Bronchial epithelial cell (primary cell): ENCODE measurements at regions not wholly inside any gene's neighbourhood (a gene's known extent, or its start where the extent isn't known, plus 50 kb on each side); places are given as distances from the start of the nearest gene placed in this dataset.
A peak's percentile ranks its signal among the peaks of the same experiment; 100 is the strongest.

Experiments
- DNase-seq: peaks from one replicate; pipeline ENCODE4 v3.0.0-alpha.2; 2010; ENCODE audit warnings: low read depth
- FAIRE-seq: peaks from 2 replicates; lab custom pipeline; 2011; peaks lifted over from hg19 to GRCh38; lab: Jason Lieb, UNC
- H3K27me3 ChIP-seq: 2 replicates; pipeline ENCODE4 v1.5.1; 2011; ENCODE audit warnings: low read length; ENCODE audit not compliant: control insufficient read depth, insufficient read depth
- H3K36me3 ChIP-seq: 2 replicates; pipeline ENCODE4 v1.5.1; 2011; ENCODE audit warnings: low read length; ENCODE audit not compliant: control insufficient read depth, insufficient read depth
- H3K4me3 ChIP-seq: 2 replicates; pipeline ENCODE4 v1.5.1; 2011; ENCODE audit warnings: mild to moderate bottlenecking, low read depth, low read length, control low read depth
- CTCF ChIP-seq: IDR thresholded peaks from 2 replicates; pipeline ENCODE4 v1.5.1; 2011; ENCODE audit warnings: mild to moderate bottlenecking, moderate library complexity, low read length, control low read depth, inconsistent platforms; ENCODE audit not compliant: insufficient read depth, severe bottlenecking

GRCh38 chr6:40180271-40180670 is 246.0 kb upstream of the MOCS1 start:
- Histone ChIP-seq H3K4me3 (no peak overlapping the region), H3K36me3 (no peaks in the 10 kb centered on the region), H3K27me3 (no peaks in the 10 kb centered on the region)
- FAIRE-seq (no peak), DNase-seq (no peak)
- TF ChIP-seq CTCF = no peak

GRCh38 chr6:40179496-40179895 is 245.2 kb upstream of the MOCS1 start:
- TF ChIP-seq CTCF = no peak
- FAIRE-seq (no peak), DNase-seq (no peak)
- no peaks in the 10 kb centered on the region for H3K36me3 ChIP-seq
- no peak overlapping the region for H3K4me3 ChIP-seq
- no peaks in the 10 kb centered on the region for H3K27me3 ChIP-seq

- no peaks in the 10 kb centered on the region for H3K27me3 ChIP-seq
- DNase-seq (no peak), FAIRE-seq (no peak)
- TF ChIP-seq CTCF = no peak
- H3K36me3 ChIP-seq = no peaks in the 10 kb centered on the region
- no peak overlapping the region for H3K4me3 ChIP-seq
These were observed 243.3 kb upstream of the MOCS1 start for GRCh38 chr6:40177598-40177997.

GRCh38 chr6:40176152-40176551 is 241.9 kb upstream of the MOCS1 start:
- no peak for FAIRE-seq
- DNase-seq = no peak
- no peaks in the 10 kb centered on the region for H3K36me3 ChIP-seq
- H3K27me3 ChIP-seq = no peaks in the 10 kb centered on the region
- H3K4me3 ChIP-seq = no peak overlapping the region
- no peak for TF ChIP-seq CTCF

GRCh38 chr6:40172272-40172671 is 238.0 kb upstream of the MOCS1 start:
- Histone ChIP-seq H3K27me3 (no peaks in the 10 kb centered on the region), H3K4me3 (no peak overlapping the region), H3K36me3 (no peaks in the 10 kb centered on the region)
- no peak for DNase-seq
- no peak for FAIRE-seq
- no peak for TF ChIP-seq CTCF

- peak; percentile 83 for DNase-seq
- TF ChIP-seq CTCF = no peak
- H3K36me3 ChIP-seq = no peaks in the 10 kb centered on the region
- no peak for FAIRE-seq
- H3K4me3 ChIP-seq = no peak overlapping the region
- no peaks in the 10 kb centered on the region for H3K27me3 ChIP-seq
These were observed 237.1 kb upstream of the MOCS1 start for GRCh38 chr6:40171343-40171742.
